SHP77 treated with DMSO at 0.1 percent for 48 hours (cell line): ENCODE measurements at regions not wholly inside any gene's neighbourhood (a gene's known extent, or its start where the extent isn't known, plus 50 kb on each side); places are given as distances from the start of the nearest gene placed in this dataset.
"Not testable (repeated sequence)": the region's sequence is repeated elsewhere in the genome, so short reads cannot be mapped to it uniquely, and the experiment has no call there.

Experiments used
- DNase-seq: peaks from one replicate; lab custom pipeline; 2025; lab: John Stamatoyannopoulos, UW

DNA sequence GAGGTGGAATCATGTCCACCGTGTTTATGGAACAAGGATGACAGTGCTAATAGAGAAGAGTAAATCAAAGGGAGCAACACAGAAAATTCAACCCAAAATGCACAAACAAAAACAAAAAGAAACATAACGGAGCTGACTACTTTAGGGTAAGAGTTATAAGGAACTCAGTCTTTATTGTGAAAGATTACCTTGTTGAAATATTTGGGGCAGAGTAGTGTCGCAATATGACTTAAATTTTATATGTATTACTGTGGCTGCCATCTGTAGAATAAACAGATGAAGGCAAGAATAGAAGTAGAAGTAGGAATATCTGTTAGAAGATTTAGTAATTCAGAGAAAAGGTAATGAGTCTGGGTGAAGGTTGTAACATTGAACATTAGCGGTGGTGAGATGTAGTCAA lies 913.9 kb downstream of the BRINP3 start:
- DNase-seq: no peak

DNA sequence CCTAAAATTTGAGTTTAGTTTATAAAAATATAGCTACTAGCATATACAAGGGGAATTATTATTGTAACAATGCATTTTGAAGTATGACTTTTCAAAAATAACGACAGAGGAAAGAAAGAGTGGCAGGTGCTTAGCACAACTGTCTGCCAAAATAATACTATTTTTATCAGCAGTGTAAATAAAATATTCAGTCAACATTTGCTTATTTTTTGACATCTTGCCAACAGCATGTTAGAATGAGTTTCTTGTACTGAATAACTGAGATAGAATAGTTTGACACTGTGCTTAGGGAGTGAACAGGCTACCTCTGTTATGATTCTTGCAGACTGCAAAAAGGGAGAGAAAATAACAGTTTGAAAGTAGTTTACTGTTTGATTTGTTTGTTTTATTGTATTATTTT lies 909.8 kb downstream of the BRINP3 start:
- peak; percentile 29 for DNase-seq

DNA sequence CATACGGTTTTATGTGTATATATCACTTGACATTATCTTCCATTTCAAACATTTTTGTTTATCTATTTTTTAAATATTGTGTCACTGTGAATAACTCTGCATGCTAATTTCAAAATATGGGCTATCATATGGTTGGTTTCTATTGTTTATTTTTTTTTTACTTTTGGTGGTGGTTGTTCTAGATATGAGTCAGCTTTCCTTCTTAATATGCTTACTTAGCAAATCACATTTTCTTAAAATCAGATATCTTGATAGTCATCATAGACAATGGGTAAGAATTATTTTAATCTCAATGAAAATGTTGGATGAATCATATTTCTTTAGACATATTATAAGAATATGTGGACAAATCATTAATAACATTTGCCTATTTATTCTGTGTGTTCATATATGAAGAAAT lies 881.5 kb downstream of the BRINP3 start:
- DNase-seq: no peak

DNA sequence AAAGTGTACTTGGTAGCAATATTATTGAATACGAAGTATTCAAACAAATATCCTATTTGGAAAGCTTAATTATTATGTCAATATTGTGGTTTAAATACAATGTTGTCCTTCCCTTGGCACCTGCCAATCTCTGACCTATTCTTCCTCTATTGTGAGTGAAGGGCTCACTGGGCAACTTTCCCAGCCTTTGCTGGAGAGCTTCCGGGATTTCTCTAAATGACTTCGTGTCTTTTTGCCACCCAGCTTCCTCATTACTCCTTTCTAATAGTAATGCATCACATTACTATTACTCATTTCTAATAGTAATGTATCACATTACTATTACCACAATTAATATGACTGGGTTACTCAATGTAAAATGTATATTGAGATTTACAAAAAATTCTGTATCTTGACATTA lies 880.6 kb downstream of the BRINP3 start:
- peak; percentile 60 for DNase-seq

DNA sequence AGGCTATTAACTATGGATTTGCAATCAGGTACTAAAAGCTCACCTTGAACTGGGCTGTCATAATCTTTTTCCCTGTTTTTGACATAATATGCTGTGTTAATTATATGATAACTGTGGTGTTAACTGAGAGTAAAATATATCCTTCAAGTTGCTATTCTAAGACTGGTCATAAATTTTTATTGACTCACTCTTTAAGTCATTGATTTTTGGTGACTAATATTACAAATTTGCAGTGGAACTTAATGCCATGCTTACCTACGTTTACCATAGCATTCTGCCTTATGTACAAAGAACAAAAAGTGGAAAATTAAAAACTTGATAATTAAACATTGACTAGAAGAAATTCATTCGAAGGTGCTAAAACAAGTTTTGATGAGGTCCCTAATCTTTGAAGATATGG lies 872.4 kb downstream of the BRINP3 start:
- DNase-seq: no peak

DNA sequence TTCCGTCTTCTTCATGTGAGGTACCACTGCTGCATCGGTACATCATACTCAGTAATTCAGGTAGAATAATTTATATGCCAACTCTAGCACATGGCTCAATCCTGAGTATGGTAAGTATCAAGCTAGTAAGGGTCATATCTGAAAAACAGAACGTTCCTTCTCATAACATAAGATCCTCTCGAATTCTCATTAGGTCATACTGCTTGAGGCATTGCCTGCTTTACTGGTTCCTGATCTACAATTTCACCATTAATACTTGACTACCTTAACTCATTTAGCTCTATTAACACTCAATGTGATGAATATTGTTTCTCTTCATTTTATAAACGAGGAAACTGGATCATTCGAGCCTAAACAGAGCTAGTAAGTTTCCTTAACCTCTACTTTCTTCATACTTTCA lies 871.6 kb downstream of the BRINP3 start:
- DNase-seq: no peak

DNA sequence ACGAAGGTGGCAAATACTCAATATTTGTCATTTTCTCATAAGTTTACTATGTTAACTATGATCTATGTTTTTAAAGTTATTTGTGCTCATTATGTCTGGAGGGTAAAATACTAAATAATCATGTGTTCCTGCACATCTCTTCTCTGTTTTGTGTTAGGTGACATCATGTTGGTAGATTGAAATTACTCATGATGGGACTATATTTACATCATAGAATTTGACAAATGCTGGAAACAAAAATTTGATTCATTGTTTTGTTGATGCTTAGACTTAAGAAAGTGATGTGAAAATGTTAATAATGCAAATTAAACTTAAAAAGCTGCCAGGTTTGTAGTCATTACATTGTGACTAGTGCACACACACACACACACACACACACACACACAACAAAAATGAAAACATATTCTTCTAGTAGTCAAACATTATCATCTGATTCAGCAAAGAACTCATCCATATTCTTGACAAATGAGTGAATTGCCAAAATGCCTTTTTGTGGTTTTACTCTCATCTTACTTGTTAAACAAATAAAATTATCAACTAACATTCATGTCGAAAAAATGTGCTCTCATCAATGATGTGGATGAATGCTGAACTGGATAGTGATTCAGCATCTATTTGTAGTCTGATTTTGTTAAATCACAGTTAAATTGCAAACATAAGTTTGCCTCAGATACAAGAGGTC lies 870.7 kb downstream of the BRINP3 start:
- no peak for DNase-seq

DNA sequence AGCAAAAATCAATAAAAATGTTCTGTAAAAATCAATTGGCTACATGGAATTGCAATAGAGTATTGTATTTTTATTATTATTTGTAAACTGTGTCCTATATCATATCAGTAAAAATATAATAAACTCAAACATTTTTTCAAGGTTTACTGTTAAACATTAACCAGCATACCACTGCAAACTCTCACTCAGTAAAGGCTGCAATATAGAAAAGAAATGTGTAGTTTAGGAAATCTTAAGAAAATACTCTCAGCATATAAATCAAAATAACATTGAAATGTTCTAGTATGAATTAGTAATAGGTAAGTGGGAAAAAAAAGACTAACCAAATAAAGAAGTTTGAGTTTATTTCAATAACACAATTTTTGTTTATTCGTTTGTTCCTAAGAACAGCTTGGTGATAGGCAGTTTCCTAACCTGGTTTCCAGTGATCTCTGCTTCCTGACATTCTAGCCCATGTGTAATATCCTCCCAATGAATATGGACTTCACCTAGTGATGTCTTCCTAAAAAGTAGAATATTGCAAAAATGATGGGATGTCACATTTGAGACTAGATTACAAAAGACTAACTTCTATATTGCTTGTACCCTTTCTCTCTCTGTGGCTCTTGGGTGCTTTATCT lies 870.1 kb downstream of the BRINP3 start:
- DNase-seq: no peak

DNA sequence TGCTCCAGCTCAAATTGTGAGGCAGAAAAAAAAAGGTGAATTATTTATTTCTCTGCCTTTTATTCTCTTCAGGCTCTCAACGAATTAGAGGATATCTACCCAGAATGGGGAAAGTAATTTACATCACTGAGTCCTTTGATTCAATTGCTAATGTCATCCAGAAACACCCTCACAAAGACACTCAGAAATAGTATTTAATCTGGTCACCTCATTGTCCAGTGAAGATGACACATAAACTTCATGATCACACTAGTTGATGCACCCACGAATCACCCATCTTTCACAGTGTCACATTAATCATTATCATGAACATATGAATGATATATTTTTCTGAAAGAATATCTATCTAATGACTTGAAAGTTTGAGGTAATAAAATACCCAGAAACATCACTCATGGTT lies 868.5 kb downstream of the BRINP3 start:
- no peak for DNase-seq

DNA sequence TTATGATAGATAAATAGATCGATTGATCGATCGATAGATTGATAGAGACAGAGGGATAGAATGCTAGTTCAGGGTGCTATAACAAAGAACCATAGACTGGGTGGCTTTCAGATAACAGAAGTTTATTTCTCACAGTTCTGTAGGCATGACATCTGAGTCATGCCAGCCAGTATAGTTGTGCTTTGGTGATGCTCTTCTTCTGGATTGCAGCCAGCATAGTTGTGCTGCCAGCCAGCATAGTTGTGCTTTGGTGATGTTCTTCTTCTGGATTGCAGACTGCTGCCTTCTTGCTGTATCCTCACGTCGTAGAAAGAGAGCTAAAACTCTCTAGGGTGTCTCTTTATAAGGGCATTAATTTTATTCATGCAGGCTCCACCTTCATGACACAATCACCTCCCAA lies 860.8 kb downstream of the BRINP3 start:
- no peak for DNase-seq

DNA sequence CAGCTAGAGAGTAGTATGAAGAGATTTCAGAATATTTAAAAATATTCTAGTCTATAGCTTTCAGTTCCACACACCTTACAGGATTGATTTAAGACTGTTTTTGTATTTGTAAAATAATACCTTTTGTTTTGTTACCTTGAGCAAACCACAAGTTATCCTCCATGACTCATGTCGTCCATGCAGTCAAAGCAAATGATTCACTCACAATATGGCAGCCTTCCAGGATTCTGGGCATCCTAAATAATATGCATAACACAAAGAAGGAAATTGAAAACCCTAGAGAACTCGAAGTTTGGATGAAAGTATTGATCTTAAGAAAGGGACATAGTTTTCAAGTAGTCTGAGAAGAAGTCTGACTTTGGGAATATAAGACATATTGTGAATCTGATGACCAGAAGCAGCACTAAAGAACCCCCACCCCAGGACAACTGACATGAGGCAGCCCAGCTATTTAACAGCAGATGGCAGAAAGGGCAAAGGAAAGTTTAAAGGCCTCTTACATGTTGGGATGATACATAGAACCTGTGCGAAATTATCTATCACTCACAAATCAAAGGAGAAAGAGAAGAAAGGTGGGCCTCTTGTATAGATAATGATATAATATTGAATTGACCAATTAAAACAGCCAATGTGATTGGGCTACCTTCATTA lies 857.9 kb downstream of the BRINP3 start:
- DNase-seq: no peak

DNA sequence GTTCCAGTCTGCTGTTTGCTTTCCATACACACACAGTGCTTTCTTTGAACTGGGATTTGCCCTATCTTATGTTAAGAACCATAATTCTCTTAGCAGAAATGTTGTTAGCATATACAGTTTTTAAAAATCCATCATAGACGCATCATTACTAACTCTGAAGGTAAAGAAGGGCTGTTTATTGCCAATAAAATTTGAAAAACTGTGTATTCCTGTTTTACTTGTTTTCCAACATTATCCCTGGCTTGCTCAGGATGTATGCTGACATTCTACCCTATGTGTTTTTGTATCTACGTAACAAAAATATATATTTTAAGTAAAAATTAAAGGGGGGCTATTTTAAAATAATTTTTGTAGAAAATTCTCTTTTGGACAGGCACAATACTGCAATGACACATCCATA lies 857.2 kb downstream of the BRINP3 start:
- no peak for DNase-seq

DNA sequence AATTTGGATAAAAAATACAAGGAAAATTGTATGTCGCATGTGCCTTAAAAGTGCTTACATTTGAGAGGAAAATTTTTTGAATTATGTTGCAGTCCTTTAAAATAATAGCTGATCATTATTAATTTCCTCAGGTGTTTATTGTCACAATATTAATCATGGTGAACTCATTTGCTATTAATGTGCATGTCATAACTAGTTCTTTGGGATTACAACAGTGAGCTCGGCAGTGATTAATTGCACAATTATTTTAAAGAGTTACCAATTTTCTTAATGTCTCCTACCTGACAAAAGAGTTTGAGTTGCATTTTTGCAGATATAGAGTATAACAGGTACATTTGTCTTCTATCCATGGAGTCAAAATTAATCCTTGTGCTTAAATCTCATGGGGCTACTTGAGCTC lies 854.3 kb downstream of the BRINP3 start:
- DNase-seq: no peak

DNA sequence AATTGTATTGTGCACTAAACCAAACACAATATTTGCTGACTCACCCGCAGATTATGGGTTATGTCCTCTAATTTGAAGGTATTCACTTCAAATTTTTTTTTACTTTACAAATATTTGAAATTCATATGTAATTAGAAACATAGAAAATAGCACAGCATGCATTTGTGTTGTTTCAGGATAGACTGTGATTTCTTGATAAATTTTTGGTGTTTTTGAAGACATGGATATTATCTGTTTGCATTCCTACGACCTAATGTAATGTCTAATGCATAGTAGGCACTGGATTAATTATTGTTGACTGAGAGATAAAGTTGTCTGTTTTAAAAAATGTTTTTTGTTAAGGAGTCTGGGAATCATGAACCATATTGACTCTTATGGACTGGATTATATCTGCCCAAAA lies 850.2 kb downstream of the BRINP3 start:
- DNase-seq: no peak

DNA sequence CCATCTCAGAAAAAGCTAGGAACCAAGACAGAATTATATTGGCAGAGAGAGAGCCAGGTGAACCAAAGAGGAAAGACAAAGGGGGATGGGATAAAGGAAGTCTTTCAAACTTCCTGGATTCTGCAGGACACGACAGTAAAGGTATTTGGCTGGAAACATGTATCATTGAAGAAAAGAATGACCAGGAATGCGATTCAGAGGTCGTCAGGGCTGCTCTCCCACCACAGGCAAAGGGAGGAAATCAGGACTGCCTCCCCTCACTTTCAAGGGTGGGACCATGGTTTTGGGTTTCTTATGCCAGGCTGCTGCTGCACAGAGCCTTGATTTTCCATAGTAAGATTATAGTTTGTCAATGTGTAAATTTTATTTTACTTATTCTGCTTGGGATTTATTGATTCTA lies 848.8 kb downstream of the BRINP3 start:
- DNase-seq: no peak

DNA sequence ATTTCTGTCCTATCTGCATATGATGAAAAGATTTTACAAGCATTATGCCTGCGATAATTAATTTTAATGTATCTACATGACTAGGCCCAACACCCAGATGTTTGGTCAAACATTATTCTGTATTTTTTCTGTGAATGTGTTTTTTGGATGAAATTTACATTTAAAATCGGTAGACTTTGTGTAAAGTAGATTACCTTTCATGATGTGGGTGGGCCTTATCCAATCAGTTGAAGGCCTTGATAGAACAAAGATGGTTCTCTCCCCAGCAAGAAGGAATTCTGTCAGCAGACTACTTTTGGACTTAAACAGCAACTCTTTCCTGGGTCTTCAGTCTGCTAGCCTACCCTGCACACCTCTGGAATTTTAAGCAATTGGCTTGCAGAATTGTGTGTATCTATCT lies 844.0 kb downstream of the BRINP3 start:
- no peak for DNase-seq

DNA sequence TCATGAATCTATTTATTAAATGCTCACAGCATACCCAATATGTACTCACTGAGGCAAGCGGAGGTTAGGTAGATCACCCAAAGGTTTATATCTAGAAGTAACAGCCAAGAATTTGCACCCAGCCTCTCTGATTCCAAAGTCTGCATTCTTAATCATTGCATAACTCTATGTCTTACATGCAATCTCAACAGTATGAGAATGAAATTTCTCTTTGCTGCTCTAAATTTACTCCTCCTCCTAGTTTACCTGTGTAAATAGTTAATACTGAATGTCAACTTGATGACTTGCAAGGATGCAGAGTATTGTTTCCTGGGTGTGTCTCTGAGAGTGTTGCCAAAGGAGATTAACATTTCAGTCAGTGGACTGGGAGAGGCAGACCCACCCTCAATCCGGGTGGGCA lies 840.6 kb downstream of the BRINP3 start:
- DNase-seq: no peak

DNA sequence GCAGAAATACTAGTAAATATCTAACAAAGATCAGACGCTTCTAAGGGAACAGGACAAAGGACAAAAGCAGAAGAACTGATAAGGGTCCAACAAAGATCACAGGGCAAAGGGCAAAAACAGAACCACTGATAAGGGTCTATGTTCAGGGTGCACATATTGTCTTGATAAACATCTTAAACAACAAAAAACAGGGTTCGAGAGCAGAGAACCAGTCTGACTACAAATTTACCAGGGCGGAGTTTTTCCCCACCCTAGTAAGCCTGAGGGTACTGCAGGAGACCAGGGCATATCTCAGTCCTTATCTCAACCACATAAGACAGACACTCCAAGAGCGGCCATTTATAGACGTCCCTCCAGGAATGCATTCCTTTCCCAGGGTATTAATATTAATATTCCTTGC lies 833.5 kb downstream of the BRINP3 start:
- not testable (repeated sequence) for DNase-seq

DNA sequence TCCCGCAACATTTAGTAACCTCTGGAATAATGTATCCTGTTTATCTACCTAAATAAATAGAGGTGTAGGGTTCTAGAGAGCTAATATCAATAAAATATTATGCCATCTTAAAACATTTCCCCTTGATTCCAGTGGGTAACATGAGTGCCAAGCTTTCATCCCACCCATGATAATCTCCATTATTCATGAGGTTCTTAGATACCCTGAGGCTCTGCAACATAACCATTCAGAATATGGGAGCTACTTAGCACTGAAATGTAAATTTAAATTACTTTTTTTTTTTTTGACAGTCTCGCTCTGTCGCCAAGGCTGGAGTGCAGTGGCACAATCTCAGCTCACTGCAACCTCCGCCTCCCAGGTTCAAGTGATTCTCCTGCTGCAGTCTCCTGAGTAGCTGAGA lies 832.7 kb downstream of the BRINP3 start:
- no peak for DNase-seq

DNA sequence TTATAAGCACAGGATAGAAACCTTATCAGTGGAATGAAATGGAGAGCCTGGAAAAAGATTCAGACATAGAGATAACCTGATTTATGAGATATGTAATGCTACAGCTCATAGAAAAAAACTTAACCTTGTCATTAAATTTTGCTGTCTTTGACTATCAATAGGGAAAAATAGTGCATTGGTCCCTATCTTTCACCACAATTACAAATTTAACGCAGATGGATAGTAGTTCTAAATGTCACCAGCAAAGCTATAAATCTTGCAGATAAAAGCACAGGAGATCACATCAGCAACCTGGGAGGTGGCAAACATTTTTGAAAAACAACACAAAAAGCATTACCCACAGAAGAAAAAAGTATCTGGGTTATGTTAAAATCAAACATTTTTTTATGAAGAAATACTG lies 831.6 kb downstream of the BRINP3 start:
- DNase-seq: no peak

DNA sequence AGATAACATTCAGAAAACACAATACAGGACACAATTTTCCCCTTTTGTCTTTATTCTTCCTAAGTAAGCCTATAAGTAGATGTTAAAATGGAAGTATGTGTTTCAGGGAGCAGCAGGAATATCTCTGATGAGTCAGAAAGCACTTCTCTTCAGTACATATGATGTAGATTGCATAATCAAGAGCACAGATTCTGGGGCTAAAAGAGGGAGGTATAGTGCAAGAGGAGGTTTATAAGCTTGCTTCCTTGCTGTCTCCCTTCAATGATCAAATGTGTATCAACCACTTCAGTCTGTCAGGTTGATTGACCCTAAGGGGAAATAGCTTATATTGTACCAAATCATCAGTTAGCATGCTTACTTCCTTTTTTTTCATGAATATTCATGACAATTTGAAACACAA lies 822.8 kb downstream of the BRINP3 start:
- no peak for DNase-seq

DNA sequence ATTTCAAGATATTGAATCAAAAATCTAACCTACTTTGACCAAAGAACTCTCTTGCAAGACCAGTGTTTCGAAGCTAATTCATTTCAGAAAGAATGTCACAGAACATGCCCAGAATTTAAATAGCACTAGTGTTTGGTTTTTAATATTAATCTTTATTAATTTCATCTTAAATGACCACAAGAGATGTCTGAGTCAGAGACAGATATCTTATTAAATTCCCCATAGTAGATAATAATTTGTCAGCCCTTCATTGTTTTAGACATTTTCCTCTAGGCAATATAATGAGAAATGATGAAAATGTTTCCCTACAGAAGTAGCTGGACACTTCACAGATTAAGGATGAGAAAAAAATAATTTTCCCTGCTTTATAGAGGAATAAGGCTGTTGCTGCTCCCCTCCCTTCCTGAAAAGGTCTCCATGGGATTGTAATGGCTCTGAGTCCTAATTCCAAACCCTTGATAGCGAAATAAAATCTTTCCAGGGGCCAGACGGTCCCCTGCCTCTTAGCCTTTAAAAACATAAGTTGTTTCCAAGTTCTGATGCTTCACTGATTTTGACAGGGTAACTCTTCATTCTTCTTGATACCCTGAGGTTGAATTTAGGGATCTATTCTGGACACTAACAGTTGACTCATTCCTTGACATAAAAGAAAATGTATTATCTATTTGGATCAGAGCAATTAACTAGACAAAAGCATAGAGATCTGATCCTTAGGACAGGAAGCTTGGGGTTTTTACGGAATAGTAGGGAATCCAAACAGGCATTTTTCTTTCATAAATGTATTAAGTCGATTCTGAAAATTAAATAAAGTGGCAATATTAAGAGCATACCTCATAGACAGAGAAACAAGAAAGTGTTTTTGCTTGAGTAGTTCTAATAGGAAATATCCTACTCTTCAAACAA lies 820.8 kb downstream of the BRINP3 start:
- no peak for DNase-seq

DNA sequence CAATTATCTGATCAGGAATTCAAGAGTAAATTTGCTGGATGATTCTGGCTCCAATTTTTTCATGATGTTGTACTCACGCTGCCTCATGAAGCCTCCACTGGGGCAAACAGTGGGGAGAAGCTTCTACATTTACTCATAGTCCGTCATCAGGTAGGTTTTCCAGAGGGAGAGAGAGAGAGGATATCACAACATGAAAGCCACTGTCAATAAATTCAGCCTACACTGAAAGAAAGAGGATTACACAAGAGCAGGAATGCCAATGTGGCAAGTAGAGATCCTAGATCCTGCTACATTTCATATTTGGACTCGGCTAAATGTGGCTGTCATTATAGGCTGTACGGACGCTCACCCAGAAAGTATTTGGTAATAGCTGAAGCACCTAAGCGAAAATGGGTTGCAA lies 819.9 kb downstream of the BRINP3 start:
- DNase-seq: no peak
